GM10266 (cell line): ENCODE measurements at regions not wholly inside any gene's neighbourhood (a gene's known extent, or its start where the extent isn't known, plus 50 kb on each side); places are given as distances from the start of the nearest gene placed in this dataset.

Experiments used
- DNase-seq: peaks from one replicate; pipeline ENCODE4 v3.0.0; 2012; ENCODE audit errors: extremely low spot score
- TF ChIP-seq, protein P1 (sequence below): IDR thresholded peaks from 2 replicates; pipeline ENCODE4 v1.5.1; 2012; ENCODE audit warnings: mild to moderate bottlenecking, low read depth; ENCODE audit not compliant: control insufficient read depth, insufficient read depth; ENCODE audit errors: missing control alignments

DNA sequence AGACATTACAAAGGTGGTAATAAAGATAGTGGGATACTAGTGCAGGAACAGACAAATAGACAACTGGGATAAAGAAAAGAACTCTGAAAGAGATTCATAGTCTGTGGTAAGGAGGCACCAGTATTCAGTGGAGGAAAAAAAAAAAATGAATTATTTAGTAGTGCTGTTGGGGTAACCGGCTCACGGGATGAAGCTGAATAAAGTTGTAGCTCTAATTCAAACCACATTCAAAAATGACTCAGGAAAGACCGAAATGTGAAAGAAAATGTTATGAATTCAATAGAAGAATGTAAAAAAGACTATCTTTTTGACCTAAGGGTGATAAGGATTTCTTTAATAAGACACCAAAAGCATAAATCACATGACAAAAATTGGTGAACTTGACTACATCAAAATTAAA is 83.1 kb upstream of the HABP2 start:
- TF ChIP-seq, protein P1, sequence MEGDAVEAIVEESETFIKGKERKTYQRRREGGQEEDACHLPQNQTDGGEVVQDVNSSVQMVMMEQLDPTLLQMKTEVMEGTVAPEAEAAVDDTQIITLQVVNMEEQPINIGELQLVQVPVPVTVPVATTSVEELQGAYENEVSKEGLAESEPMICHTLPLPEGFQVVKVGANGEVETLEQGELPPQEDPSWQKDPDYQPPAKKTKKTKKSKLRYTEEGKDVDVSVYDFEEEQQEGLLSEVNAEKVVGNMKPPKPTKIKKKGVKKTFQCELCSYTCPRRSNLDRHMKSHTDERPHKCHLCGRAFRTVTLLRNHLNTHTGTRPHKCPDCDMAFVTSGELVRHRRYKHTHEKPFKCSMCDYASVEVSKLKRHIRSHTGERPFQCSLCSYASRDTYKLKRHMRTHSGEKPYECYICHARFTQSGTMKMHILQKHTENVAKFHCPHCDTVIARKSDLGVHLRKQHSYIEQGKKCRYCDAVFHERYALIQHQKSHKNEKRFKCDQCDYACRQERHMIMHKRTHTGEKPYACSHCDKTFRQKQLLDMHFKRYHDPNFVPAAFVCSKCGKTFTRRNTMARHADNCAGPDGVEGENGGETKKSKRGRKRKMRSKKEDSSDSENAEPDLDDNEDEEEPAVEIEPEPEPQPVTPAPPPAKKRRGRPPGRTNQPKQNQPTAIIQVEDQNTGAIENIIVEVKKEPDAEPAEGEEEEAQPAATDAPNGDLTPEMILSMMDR: no peak
- no peak for DNase-seq

DNA sequence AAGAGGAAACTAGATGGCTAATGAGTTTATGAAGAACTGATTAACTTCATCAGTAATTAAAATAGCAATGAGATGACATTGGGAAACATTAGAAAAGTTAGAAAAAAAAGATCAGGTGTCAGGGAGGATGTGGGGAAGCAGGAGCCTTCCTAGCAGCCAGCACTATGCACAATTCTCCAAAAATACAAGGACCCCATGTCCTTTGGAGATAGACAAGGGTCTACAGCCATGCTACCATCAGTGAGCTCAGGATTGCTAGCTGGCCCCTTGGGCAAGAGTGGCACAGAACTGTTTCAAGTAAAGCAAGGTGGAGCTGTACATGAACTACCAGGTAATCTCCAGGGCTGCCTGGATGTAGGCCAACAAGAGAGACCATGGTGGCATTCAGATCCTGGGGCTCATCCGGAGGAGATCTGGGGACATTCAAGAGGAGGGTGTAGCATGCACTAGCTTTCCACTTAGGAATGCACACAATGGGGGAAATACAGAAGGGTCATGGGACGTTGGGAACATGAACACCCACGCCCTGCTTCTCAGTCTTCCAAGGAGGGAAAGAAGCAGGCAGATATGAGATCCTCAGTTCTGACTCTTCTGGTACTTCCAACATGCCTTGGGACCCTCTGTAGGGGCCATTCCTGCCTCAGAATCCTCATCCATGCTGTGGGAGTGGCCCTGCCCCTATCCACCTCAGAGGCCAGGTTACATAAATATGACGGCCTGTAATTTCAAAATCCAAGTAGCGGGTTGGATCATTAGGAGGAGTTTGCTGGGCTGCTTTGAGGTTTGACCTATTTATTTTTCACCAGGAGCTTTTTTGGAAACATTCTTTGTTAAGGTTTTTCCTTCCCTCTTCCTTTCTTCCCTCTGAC is 82.2 kb upstream of the HABP2 start:
- TF ChIP-seq, protein P1: no peak
- no peak for DNase-seq

DNA sequence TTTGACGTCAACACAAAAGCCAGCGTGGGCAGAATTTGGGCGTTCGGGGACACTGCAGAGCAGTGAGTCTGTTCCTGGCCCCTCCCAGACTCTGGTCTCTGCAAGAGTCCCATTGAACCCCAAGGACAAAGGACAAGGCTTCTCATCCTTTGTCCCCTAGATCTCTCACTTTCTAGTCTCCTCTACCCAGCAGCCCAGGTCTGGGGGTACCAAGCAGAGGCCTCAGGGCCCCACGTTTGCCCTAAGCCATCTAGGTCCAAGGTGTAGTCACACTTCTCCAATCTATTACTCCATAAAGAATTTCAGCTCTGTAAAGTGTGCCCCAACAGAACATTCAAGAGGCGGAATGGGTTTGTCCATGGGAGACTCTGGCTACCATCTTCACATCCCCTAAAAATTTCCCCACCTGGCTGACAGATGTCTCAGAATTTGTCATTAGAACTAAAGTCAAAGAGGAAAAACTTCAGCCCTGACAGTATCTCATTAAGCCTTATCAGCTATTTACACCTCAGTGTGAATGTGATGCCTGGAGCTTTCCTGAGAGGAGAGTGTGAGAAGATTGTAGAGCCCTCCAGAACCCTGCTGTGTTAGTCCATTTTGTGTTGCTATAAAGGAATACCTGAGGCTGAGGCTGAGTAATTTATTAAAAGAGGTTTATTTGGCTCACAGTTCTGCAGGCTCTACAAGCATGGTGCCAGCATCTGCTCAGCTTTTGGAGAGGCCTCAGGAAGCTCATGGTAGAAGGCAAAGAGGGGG is 81.4 kb upstream of the HABP2 start:
- TF ChIP-seq, protein P1: no peak

DNA sequence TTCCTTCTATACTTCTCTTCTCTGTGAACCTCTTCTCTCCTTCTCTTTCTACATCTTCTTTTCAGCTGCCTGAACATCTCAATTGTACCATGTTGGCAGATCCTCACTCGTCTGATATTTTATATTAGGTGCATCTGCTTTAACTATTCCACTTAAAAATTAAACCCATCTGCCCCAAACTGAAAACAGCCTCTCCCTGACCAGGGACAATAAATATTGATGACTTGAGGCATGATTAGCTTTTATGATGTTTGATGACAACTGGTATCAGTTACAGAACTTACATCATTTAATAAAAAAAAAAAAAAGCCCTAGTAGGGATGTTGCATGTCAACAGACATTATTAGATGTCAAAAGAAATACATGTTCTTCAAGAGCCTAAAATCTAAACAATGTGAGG is 79.8 kb upstream of the HABP2 start:
- DNase-seq: no peak

More for the DNA sequence above, 81.4 kb upstream of the HABP2 start:
- DNase-seq: no peak

DNA sequence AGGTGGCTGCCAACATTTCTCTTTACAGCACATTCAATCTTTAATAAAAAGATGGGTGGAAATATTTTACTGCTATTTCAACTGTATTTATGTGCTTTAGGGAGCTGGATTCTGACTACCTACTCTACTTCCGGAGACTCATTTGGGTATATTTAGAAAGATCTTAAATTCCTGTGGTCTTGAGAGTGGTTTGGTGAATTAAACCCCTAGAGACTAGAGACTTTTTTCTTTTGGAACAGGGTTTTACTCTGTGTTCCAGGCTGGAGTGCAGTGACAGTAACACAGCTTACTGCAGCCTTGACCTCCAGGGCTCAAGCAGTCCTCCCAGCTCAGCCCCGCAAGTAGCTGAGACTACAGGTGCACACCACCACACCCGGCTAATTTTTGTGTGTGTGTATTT is 79.0 kb upstream of the HABP2 start:
- TF ChIP-seq, protein P1: no peak
- DNase-seq: no peak

More for the DNA sequence above, 79.8 kb upstream of the HABP2 start:
- TF ChIP-seq, protein P1: no peak

DNA sequence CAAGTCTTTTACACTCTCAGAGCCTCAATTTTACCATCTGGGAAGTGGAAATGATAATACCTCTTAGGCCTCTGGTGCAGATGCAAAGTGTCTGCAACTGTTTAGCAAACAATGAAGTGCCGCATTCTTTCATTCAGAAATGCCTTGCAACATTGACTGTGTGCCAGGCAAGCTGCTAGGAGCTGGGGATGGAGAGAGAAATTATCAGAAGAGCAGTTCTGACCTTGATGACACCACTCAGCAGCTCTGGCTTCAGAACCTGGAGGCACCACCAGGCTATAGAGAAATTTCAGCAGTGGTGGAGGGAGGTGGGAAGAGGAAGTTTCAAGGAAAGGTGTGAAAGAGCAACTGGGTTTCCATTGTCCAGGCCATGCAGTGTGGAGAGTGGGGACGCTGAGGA is 78.1 kb upstream of the HABP2 start:
- TF ChIP-seq, protein P1: no peak
- no peak for DNase-seq
